ENCODE measurements at regions not wholly inside any gene's neighbourhood (a gene's known extent, or its start where the extent isn't known, plus 50 kb on each side); places are given as distances from the start of the nearest gene placed in this dataset.

DNA sequence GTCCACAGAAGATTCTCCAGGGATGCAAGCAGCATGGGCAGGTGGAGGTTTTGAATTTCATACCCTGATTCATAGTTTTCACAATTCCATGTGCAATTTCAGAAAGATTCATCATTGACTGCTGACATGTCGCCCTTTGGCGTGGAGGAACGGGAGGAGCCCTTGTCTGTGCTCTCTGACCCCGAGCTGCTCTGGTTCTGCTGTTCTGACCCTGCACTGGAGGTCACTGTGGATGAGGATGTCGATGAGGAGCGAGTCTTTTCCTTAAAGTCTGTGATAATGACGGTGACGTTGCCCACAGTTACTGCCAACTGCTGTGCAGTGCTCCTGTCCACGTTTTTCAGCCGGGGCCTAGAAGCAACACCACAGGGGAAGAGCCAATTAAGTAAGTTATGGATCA, 470.0 kb downstream of the SHQ1 start:
- TF ChIP-seq, protein P1, sequence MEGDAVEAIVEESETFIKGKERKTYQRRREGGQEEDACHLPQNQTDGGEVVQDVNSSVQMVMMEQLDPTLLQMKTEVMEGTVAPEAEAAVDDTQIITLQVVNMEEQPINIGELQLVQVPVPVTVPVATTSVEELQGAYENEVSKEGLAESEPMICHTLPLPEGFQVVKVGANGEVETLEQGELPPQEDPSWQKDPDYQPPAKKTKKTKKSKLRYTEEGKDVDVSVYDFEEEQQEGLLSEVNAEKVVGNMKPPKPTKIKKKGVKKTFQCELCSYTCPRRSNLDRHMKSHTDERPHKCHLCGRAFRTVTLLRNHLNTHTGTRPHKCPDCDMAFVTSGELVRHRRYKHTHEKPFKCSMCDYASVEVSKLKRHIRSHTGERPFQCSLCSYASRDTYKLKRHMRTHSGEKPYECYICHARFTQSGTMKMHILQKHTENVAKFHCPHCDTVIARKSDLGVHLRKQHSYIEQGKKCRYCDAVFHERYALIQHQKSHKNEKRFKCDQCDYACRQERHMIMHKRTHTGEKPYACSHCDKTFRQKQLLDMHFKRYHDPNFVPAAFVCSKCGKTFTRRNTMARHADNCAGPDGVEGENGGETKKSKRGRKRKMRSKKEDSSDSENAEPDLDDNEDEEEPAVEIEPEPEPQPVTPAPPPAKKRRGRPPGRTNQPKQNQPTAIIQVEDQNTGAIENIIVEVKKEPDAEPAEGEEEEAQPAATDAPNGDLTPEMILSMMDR (IDR thresholded peaks at IDR 0.05; ENCODE audit: extremely low read depth in 1 of 2, insufficient read depth in 1 of 2, low read depth in 1 of 2, low read length in 2 of 2): no peak
- TF ChIP-seq POLR2A (IDR thresholded peaks at IDR 0.05; ENCODE audit: low read depth, low read length) (no peak), JUN (IDR thresholded peaks at IDR 0.05; ENCODE audit: borderline replicate concordance, insufficient read depth, insufficient read length, low read depth) (no peak), POLR2AphosphoS5 (IDR thresholded peaks at IDR 0.05; ENCODE audit: insufficient read depth, low read depth, low read length) (no peak), EZH2 (IDR thresholded peaks at IDR 0.05; ENCODE audit: borderline replicate concordance, low read depth, low read length, severe bottlenecking) (no peak), GATA2 (IDR thresholded peaks at IDR 0.05; ENCODE audit: insufficient read depth, insufficient read length, low read depth, low read length) (no peak), FOS (IDR thresholded peaks at IDR 0.05; ENCODE audit: borderline replicate concordance, insufficient read depth, low read length) (no peak), MYC (IDR thresholded peaks at IDR 0.05; ENCODE audit: low read depth, low read length) (no peak)
- TF ChIP-seq, protein P2, sequence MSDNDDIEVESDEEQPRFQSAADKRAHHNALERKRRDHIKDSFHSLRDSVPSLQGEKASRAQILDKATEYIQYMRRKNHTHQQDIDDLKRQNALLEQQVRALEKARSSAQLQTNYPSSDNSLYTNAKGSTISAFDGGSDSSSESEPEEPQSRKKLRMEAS (IDR thresholded peaks at IDR 0.05; ENCODE audit: insufficient read depth, insufficient read length): no peak

Data from endothelial cell of umbilical vein (primary cell).